Dermis microvascular lymphatic vessel endothelial cell (primary cell): ENCODE measurements at regions not wholly inside any gene's neighbourhood (a gene's known extent, or its start where the extent isn't known, plus 50 kb on each side); places are given as distances from the start of the nearest gene placed in this dataset.

Source experiments
- DNase-seq, 2 donors: peaks; one replicate each; pipeline versions ENCODE4 v3.0.0 to v3.0.0-alpha.2; 2010; ENCODE audit warnings: low read depth in 2 of 2

DNA sequence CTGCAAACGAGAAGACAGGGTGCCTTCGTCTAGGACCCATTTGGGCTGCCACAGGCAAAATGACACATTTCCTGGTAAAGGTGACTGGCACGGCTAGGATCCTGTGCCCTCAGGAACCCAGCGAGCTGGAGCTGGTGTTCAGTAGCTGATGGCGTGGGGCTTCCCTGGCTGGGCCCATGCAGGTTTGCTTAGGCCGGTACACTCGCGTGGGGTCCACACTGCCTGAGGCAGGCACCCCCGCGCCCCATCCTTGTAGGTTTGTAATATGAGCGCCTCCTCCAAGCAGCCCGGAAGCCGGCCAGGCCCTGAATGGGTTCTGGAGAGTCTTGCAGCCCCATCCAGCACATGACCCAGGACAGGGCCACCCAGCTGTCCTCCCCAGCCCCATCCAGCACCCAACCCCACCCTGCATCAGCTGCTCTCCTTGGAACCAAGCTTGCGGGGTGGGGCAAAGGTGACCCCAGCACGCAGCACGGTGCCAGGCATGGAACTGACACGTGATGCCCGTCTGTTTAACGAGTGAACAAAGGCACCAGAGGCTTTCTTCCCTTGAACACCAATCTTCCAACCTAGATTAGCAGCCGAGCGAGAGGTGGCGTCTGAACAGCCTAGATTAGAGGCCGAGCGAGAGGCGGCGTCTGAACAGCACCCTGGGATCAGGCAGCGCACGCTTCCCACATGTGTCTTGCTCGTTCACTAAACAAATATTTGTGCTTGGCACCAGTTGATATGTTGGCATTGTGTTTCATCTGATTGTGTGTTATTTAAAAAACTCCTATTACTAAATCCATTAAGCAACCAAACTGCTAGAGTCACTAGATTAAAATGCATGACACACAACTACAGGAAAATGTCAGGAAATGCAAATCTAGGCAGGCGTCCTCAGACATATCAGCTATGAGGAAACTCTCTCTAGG, 112.1 kb downstream of the DLL1 start:
- peak in 1 of 2 donors; percentile 39 for DNase-seq

DNA sequence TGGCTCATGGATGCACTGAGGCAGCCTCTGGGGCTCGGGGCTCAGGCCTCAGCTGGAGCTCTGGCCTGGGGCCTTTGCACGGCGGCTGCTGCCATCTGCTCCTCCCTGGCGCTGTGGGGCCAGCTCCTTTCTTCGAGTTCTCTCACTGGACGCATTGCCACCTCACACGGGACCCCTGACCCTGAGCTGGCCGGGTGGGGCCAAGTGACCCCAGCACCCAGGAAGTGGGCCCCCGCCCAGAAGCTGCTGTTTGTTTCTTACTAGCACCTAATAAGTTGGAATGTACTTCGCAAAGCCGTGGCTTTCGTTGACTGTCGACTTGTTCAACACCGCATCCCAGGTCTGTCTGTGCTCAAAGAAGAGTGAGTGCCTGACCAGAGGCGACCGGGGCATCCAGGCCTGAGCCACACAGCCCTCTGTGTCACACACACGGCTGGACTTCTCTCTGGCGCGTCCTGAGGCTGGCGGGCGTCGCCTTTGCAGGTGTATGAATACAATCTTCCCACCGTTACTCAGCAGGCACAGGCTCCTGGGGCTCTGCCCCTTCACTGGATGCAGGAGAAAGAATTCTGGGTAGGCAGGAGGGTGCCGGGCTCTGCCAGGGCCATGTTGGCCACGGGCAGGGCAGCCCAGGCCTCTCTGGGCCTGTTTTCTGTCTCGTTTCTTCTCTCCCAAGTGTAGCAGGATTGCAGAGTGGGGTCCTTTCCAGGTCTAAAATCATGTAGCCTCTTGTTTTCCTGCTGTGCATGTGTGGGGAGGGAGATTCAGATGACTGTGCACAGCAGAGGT, 112.9 kb downstream of the DLL1 start:
- DNase-seq: no peak

DNA sequence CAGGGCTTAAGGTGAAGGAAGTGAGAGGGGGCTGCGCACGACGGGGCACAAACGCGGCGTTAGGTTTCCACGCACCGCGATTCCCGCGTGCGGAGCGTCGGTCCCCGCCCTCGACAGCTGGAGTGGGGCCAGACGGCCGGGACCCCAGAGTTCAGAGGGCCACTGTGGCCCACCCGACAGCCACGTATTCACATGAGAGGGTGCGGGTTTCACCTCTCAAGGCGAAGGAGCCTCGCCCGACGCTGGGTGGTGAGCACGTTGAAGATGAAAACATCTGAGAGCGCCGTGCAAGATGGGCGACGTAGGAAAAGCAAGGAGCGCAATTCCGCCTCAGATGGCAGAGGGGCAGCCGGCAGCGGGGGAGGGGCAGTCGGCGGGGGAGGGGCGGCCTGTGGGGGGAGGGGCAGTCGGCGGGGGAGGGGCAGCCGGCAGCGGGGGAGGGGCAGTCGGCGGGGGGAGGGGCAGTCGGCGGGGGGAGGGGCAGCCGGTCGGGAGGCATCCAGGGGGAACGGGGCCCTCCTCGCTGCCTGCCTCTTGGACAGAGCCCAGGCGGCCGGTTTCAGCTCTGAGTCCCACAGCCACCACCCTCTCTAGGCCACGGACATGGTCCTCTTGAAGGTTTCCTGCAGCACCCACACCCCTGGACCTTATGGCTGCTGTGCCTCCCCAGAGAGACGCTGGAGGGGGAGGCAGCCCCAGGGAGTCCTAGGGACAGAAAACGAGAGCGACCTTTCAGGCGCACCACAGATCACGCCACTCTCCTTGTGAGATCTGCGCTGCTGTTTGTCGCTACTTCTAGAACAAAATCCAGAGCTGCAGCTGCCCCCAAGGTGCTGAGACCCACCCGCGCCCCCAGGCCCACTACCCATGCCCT, 113.7 kb downstream of the DLL1 start:
- no peak for DNase-seq

DNA sequence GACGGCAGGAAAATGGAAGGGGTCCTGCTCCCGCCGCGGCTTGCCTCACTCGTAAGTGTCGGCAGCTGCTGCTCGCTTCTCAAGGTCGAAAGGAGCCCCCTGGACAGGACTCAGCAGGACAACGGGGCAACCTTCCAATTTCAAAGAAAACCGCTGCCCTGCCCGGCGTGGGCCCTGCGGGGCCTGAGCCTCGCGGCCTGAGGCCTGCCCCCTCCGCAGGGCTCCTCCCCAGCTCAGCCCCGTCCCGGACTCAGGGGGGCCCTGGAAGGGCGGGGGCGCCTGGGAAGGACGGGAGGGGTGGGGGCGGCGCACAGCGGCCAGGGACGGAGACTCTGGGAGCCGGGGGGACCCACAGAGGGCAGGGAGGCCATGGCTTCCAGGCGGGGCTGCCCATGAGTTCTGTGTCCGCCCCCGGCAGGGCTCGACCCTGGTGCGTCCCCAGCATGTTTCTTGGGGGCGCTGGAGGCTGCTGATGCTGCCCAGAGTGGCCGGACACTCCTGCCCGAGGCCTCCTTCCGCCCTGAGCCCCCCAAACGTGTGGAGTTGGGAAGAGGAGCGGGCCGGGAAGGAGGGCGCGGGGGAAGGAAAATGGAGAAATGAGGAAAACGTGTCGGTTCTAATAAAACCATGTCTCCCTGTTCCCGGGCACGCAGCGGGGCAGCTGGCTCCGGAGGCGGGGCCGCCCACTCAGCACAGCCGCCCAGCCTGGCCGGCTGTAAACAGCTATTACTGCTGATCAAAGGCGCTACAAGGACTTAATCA, 114.6 kb downstream of the DLL1 start:
- no peak for DNase-seq

DNA sequence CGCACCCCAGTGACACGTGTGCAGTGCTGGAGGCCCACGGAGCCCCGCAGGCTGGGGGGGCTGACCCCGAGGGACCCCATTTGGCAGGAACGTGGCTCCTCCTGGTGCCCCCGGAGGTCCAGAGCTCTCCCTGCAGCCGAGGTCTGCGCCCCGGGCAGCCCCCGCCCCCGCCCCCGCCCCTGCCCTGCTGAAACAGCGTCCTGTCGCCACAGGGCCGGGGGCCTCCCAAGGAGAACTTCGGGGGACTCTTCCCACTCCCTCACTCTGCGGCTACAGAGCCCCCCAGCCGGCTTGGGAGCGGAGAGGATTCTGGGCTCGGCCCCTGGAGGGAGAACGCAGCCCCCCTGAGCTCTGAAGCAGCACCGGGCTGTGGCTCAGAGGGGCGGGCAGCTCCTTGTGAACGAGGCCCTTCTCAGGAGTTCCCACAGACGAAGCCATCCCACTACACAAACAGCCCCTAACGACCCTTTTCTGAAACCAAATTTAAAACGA, 115.2 kb downstream of the DLL1 start:
- no peak for DNase-seq

DNA sequence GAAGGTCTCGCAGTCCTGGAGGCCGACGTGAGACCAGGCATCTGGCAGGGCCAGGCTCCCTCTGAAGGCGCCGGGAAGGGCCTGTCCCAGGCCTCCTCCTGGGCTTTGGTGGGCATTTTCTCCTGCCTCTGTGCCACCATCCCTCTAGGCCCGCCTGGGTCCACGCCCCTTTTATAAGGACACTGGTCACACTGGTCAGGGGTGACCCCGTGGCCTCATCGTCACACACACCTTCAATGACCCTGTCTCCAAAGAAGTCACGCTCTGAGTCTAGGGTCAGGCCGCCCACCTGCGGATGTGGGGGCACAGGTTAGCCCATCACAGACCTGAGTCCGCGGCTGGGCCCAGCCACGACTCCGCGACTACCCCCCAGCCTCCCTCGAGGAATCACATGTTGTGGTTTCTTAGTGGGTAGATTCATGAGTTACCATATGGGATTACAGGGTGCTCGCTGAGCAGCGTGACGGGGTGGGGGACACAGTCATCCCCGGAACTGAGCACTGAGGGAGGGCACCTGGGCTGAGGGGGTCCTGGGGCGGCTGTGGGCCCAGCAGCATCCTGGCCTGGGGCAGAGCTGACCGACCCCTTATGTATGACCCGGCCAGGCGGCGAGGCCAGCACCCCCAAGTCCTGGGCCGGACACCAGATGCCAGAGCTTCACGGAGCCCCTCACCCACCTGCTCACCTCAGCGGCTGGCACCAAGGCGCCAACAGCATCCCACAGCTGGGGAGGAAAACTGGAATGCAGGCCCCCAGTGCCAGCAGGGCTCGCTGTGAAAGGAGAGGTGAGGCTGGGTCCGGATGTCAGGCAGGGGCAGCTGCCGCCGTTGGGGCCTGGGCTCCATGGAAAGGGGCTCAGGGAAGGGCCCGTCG, 115.9 kb downstream of the DLL1 start:
- no peak for DNase-seq

DNA sequence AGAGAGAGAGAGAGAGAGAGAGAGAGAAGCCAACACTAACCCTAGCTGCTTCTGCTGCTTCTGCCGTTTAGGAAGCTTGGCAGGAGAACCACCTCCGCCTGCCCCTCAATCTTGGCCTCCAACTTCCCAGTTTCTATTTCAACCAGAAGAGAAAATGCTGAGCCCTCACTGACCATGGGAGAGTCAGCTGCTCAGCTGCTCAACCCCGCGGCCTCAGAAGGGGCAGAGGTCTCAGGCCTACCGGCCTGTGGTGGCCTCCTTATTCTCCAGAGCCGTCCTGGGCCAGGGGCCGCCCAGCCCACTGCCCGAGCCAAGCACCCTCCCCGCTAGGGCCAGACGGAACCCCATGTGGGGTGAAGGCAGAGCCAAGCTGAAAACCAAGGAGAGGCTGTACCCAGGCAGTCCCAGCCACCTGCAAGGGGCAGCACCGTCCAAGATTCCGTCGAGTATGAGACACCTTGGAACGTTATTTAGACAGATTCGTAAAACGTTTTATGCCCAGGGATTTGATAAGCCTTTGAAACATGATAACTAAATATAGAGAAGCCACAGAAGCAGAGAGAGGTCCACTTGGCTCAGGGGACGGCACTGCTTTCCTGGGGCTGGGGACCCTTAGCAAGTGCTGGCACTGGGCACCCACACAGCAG, 116.6 kb downstream of the DLL1 start:
- DNase-seq: no peak

DNA sequence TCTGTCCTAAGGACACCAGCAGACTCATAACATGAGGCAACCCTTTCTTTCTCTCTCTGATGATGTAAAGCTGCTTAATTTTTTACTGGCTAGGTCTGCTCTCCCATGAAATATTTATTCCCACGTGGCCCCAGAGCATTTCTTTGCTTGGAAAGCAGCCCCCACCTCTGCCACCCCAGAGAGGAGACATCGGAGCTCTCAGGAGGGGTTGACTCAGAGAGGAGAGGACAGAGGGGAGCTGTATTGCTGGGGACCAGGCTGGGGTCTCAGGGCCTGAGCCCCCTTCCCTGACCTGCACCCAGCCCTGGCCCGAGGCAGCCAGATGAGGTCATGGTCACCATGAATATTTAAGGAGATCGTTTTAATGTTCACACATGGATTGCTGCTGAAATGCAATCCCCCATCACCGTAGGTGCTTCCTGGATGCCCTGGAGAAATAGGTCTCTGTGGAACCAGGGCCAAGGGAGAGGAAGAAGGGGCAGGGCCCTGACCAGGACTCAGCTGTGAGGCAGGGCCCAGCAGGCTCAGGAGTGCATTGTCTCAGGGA, 117.5 kb downstream of the DLL1 start:
- no peak for DNase-seq

DNA sequence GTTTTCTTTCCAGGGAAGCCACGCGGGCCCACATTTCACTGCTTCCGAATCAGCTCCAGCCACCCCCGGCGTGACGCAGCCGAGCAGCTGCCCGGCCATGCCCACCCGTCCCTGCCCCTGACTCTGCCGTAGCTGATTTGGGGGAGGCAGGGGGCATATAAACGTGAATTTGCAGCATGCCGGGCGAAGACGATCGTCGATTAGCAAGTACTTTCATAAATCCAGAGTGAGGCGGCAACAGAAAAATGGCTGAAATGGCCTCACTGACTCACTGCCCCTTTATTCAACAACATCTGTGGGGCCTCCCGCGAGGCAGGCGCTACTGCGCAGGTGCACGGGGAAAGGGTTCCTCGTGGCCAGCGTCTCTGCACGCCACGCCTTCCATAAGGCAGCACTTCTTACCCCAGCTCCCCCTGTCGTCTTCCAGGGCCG, 118.0 kb downstream of the DLL1 start:
- no peak for DNase-seq

DNA sequence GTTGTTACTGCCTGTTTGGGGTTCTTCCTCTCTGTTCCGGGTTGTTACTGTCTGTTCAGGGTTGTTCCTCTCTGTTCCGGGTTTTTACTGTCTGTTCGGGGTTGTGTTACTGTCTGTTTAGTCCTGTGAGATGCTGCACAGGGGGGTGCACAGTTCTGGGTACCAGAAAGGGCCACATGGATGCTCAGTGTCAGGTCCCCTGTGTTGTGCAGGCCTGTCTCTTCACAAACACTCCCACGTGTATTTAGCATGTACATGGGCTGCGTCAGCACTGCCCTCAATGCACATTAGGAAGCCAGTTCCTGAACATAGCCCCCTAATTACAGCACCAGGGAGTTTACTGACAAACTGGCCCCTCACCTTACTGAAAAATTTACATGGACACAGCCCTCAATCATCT, 118.5 kb downstream of the DLL1 start:
- no peak for DNase-seq

DNA sequence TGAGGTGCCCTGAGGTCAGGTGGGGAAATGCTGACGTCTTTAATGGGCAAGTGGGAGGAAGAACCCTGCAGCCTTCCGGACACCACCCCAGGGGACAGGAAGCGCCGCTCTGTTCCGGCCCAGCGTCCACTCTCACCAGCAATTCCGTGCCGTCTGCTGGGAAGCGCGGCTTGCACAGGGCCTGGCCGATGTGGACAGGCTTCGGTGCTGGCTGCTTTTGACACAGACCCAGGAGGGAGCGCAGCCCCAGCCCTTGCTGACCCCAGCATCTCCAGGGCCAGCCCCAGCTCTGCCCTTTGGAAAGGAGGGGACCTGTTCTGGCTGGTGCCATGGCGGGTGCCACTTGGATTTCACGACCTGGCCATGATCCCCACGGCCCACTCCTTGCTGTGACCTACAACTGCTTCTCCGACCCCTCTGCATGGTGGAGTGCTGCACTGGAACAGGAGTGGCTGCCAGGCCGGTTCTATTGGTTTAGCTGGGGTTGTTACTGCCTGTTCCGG, 123.2 kb downstream of the DLL1 start:
- no peak for DNase-seq

DNA sequence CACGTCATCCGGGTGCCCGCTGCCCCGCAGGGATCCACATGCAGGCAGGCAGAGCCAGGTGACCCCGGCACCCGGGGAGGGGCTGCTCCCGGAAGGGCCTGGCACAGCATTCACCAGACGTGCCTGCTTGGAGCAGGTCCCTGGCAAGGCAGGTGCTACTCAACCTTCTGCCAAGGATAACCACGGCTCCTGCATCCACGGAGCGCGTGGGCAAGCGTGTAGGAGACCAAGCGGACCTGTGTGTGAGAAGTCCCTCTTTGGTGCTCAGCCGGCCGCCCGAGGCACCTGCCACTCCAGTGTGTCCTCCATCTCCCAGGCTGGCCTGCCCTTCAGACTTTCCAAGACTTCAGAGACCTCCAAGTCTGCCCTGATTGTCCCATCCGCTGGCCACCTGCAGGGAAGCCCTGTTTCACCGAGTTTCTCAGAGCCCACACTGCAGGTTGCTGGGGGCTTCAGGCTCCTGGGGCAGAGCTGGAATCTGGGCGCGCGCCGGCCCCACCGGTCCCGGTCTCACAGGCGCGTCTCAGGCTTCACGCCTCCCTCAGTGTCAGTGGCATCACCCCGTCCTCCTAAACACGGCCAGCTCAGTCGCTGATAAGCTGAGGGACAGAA, 124.3 kb downstream of the DLL1 start:
- DNase-seq: no peak

DNA sequence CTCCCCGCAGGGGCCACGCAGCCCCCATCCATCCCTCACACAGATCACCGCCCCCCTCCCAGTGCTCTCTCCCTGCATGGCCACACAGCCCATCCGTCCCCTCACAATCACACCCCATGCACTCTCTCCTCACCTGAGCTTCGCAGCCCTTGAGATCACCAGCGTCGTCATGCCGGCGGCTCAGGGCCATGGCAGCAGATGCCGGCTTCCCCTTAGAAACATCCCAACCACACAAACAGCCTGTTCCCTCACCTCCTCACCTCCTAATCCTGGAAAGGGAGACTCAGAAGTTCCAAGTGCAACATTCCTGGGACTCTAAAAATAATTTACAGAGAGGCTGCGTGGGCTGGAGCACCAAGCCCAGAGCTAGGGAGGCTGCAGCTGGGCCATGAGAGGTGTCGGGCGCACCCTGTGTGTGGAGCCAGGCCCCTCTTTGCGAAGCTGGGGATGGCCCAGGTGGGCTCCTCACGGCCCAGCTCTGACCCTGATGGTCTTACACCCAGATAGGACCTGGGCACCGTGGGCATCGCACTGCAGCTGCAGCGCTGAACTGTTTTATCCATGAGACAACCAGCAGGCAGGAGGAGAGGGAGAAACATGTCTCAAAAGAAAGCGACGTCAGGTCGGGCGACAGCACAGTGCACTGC, 125.3 kb downstream of the DLL1 start:
- DNase-seq: no peak

DNA sequence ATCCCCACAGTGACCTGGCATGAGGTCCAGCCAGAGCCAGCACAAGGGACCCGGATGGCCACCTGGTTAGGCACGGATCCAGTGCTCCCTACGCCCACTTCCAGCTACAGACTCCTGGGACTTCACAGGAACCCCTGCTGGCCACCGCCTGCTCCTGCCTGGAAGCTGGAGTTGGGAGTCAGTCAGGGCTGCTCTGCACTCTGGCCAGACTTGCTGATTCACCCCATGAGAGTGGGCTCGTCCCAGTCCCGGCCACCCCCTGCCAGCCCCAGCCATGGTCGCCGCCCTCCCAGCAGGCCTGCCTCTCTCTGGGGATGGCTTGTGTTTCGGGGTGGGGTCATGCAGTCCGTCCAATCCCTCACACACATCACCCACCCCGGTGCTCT, 125.8 kb downstream of the DLL1 start:
- DNase-seq: no peak

DNA sequence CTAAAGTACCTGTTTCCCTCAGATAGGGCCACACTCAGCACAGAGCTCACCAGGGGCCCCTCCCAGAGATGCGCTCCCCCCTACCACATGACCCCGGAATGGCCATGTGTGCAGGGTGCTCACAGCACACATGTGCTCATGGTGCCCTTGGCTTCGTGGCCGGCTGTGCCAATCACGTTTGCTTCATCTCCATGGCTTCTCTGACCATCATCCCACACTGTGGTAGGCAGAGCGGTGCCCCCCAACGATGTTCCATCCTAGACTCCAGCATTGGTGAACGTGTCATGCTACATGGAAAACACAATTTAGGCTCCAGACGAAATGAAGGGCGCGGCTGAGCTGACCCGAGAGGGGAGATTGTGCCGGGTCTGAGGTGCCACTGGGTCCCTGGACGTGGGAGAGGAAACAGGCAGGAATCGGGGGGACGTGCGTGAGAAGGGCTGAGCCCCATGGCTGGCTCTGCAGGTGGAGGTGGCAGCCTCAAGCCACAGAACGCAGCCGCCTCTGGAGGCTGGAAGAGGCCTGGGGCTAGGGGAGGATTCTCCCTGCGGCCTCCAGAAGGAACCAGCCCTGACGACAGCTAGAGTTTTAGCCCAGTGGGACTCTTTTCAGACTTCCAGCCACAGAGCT, 126.5 kb downstream of the DLL1 start:
- no peak for DNase-seq

DNA sequence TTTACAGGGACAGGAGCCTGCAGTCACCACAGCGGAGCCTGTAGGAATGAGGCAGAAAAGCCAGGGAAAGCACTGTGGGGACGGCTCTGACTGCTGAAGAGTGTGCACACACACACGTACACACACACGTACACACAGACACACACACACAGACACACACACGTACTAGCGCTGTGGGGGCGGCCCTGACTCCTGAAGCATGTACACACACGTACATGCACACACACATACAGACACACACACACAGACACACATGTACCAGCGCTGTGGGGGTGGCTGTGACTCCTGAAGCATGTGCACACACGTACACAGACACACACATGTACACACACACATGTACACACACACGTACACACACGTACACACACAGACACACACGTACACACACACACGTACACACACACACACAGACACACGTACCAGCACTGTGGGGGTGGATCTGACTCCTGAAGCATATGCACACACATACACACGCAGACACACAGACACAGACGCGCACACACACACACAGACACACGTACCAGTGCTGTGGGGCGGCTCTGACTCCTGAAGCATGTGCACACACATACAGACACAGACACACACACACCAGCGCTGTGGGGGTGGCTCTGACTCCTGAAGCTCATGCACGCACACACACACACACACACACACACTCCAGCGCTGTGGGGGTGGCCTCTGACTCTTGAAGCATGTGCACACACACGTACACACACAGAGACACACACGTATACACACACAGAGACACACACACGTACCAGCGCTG, 127.3 kb downstream of the DLL1 start:
- DNase-seq: no peak
